Thyroid gland (tissue), 4 donors: ENCODE measurements at regions not wholly inside any gene's neighbourhood (a gene's known extent, or its start where the extent isn't known, plus 50 kb on each side); places are given as distances from the start of the nearest gene placed in this dataset.

Experiments
- DNase-seq, 2 donors: peaks; one replicate each; pipeline ENCODE4 v3.0.0-alpha.2; 2019
- H3K27ac ChIP-seq, 3 donors: fragments of 200-600 bp; sonication (generic); 1 replicate in 2 of 3; 2 replicates in 1 of 3; pipeline ENCODE4 v1.5.1; 2016 to 2019; ENCODE audit warnings: mild to moderate bottlenecking in 1 of 3, moderate library complexity in 1 of 3
- H3K27me3 ChIP-seq: fragments of 200-600 bp; sonication (generic); one replicate; pipeline ENCODE4 v1.5.1; 2019
- H3K36me3 ChIP-seq, 2 donors: fragments of 200-600 bp; sonication (generic); one replicate each; pipeline ENCODE4 v1.5.1; 2016 to 2019
- H3K4me1 ChIP-seq, 2 donors: fragments of 200-600 bp; sonication (generic); one replicate each; pipeline ENCODE4 v1.5.1; 2017 to 2019
- H3K4me3 ChIP-seq, 3 donors: fragments of 200-600 bp; sonication (generic); replicated peaks in 1 of 3; 1 replicate in 2 of 3; 2 replicates in 1 of 3; pipeline ENCODE4 v1.5.1; 2016; ENCODE audit warnings: mild to moderate bottlenecking in 1 of 3
- H3K9me3 ChIP-seq: fragments of 200-600 bp; sonication (generic); one replicate; pipeline ENCODE4 v1.5.1; 2017
- CTCF ChIP-seq, 6 experiments: fragments of 200-600 bp in 3 of 6; fragments of 450-650 bp in 3 of 6; sonication (generic) in 3 of 6; IDR thresholded peaks; one replicate each; pipeline ENCODE4 v1.5.1; 2016 to 2019; ENCODE audit warnings: antibody characterized with exemption in 6 of 6, mild to moderate bottlenecking in 2 of 6, inconsistent platforms in 1 of 6, moderate library complexity in 1 of 6
- POLR2A ChIP-seq, 2 donors: fragments of 450-650 bp; IDR thresholded peaks; one replicate each; pipeline ENCODE4 v1.6.1; 2017; ENCODE audit warnings: antibody characterized with exemption in 2 of 2, mild to moderate bottlenecking in 2 of 2, moderate library complexity in 1 of 2
- WGBS, 2 donors: methylation state at CpG; one replicate each; pipeline ENCODE4 v1.1.5; 2017; 5-methylcytosine and 5-hydroxymethylcytosine counted together
- intact Hi-C: fragments of 100-400 bp; cut with DNase I; formaldehyde crosslinking; loops from one replicate; pipeline ENCODE4 v1.15.1; 2023

- Histone ChIP-seq H3K9me3 (no peaks in the 10 kb centered on the region), H3K36me3 (no peaks in the 10 kb centered on the region), H3K4me1 (peaks cover 0 to 8% of the 10 kb centered on the region in 2 donors), H3K27ac (no peak overlapping the region), H3K27me3 (no peaks in the 10 kb centered on the region), H3K4me3 (no peak overlapping the region)
- intact Hi-C loops = no loop called here
- TF ChIP-seq POLR2A (IDR thresholded peaks at IDR 0.05) = no peak
- TF ChIP-seq CTCF (IDR thresholded peaks at IDR 0.05) = no peak
- 94 to 95% methylated on average over 2 of the region's 2 CpGs for WGBS, 2 donors
- DNase-seq = no peak
Measured at GRCh38 chr15:56868170-56868569, 50.3 kb upstream of the TCF12 start.

DNA sequence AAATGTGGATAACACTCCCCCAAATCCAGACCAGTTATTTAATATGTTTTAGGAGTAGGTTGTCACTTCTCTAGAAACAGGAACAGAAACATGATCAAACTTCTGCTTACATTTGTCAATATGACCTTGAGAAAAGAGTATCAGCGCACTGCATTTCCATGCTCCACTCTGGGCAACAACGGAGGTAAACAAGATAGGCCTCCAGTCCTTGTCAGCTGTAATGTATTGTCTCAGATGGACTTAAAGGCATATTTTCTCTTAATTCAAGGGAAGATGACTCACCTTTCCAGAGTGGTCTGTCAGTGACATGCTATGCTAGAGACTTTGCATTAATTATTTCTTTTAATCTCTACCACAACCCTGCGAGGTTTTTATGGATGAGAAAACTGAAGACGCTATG lies 51.6 kb upstream of the TCF12 start:
- H3K27ac ChIP-seq = no peak overlapping the region
- WGBS, 2 donors = 92 to 93% methylated on average over 4 of the region's 4 CpGs
- H3K36me3 ChIP-seq = no peaks in the 10 kb centered on the region
- no peak for DNase-seq
- H3K27me3 ChIP-seq = no peaks in the 10 kb centered on the region
- H3K9me3 ChIP-seq = no peaks in the 10 kb centered on the region
- peaks cover 0 to 8% of the 10 kb centered on the region in 2 donors for H3K4me1 ChIP-seq
- no peak overlapping the region for H3K4me3 ChIP-seq
- intact Hi-C loops = no loop called here
- TF ChIP-seq CTCF (IDR thresholded peaks at IDR 0.05) = no peak
- TF ChIP-seq POLR2A (IDR thresholded peaks at IDR 0.05) = no peak

DNA sequence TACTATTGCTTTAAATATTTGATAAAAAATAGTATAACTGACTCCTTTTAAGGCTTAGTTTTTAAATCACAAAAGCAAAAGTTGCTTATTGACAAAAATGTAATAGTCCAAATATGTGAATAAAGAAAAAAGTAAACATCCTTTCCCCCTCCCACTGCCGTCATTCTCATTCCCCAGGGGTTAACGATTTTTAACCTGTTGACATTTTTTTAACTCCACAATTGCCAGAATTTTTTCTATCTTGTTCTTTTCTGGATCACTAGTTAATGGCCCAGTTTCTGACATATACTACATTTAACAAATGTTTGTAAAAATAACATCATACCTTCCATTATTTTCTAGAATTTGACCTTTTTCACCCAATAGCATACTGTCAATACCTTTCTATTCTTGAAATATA lies 60.6 kb upstream of the TCF12 start:
- no peaks in the 10 kb centered on the region for H3K27me3 ChIP-seq
- no peak for DNase-seq
- 28 to 30% methylated on average over 2 of the region's 2 CpGs for WGBS, 2 donors
- H3K36me3 ChIP-seq = no peaks in the 10 kb centered on the region
- TF ChIP-seq POLR2A (IDR thresholded peaks at IDR 0.05) = no peak
- no peak for TF ChIP-seq CTCF (IDR thresholded peaks at IDR 0.05)
- H3K4me3 ChIP-seq = no peak overlapping the region
- intact Hi-C loops = no loop called here
- H3K9me3 ChIP-seq = no peaks in the 10 kb centered on the region
- no peaks in the 10 kb centered on the region for H3K4me1 ChIP-seq
- no peak overlapping the region for H3K27ac ChIP-seq

GRCh38 chr15:56856934-56857333 lies 61.5 kb upstream of the TCF12 start:
- TF ChIP-seq CTCF (IDR thresholded peaks at IDR 0.05) = no peak
- TF ChIP-seq POLR2A (IDR thresholded peaks at IDR 0.05) = no peak
- intact Hi-C loops = no loop called here
- Histone ChIP-seq H3K27me3 (no peaks in the 10 kb centered on the region), H3K4me3 (no peak overlapping the region), H3K27ac (no peak overlapping the region), H3K4me1 (no peaks in the 10 kb centered on the region), H3K36me3 (no peaks in the 10 kb centered on the region), H3K9me3 (no peaks in the 10 kb centered on the region)
- no peak for DNase-seq
- WGBS, 2 donors = 95% methylated on average over 1 of the region's 1 CpG

DNA sequence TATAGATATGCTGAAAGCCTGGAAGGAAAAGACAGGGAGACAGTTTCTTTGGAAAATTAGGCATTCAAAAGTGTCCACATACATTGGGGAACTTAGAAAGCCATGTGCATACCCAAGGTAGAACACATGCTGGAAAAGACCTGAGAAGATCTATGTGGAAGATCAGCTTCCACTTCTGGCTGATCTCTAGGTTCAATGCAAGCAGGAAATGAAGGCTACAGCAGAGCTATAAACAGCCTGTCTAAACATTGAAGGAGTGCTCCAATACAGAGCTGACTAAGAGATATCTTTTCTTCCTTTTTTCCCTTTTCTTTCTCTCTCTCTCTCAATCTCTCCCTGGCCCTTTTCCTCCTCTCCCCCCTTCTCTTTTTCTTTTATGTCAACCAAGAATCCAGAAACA lies 73.6 kb upstream of the TCF12 start:
- no peaks in the 10 kb centered on the region for H3K9me3 ChIP-seq
- TF ChIP-seq POLR2A (IDR thresholded peaks at IDR 0.05) (no peak), CTCF (IDR thresholded peaks at IDR 0.05) (no peak)
- H3K27ac ChIP-seq = no peak overlapping the region
- H3K27me3 ChIP-seq = no peaks in the 10 kb centered on the region
- no peak for DNase-seq
- no peaks in the 10 kb centered on the region for H3K4me1 ChIP-seq
- intact Hi-C loops = no loop called here
- H3K4me3 ChIP-seq = no peak overlapping the region
- no peaks in the 10 kb centered on the region for H3K36me3 ChIP-seq
